GM18858 (cell line): ENCODE measurements at regions not wholly inside any gene's neighbourhood (a gene's known extent, or its start where the extent isn't known, plus 50 kb on each side); places are given as distances from the start of the nearest gene placed in this dataset.

Experiments
- ATAC-seq: cut with Tn5 transposase; IDR thresholded peaks from one replicate; pipeline ENCODE4 v1.9.1; 2021; ENCODE audit not compliant: unreplicated experiment

- no peak for ATAC-seq
Observed at GRCh38 chr6:8219352-8219943, 117.1 kb upstream of the EEF1E1 start.

- ATAC-seq: no peak
Observed at GRCh38 chr6:8218861-8219260, 116.5 kb upstream of the EEF1E1 start.

- ATAC-seq: no peak
Observed at GRCh38 chr6:8215631-8216030, 113.3 kb upstream of the EEF1E1 start.

- no peak for ATAC-seq
Observed at GRCh38 chr6:8213995-8214394, 111.6 kb upstream of the EEF1E1 start.

- no peak for ATAC-seq
Observed at GRCh38 chr6:8212720-8213434, 110.5 kb upstream of the EEF1E1 start.

- no peak for ATAC-seq
Observed at GRCh38 chr6:8207869-8208191, 105.5 kb upstream of the EEF1E1 start.

- ATAC-seq: no peak
Observed at GRCh38 chr6:8207191-8207868, 105.0 kb upstream of the EEF1E1 start.

GRCh38 chr6:8203337-8203736 is 101.0 kb upstream of the EEF1E1 start:
- ATAC-seq: no peak

GRCh38 chr6:8201679-8202078 is 99.3 kb upstream of the EEF1E1 start:
- ATAC-seq: no peak

GRCh38 chr6:8200255-8200654 is 97.9 kb upstream of the EEF1E1 start:
- ATAC-seq: no peak

- no peak for ATAC-seq
Observed at GRCh38 chr6:8195714-8196102, 93.4 kb upstream of the EEF1E1 start.

GRCh38 chr6:8195040-8195713 is 92.8 kb upstream of the EEF1E1 start:
- no peak for ATAC-seq

- ATAC-seq: no peak
Observed at GRCh38 chr6:8194490-8194889, 92.1 kb upstream of the EEF1E1 start.

GRCh38 chr6:8193541-8193940 is 91.2 kb upstream of the EEF1E1 start:
- no peak for ATAC-seq

GRCh38 chr6:8192597-8192996 is 90.2 kb upstream of the EEF1E1 start:
- no peak for ATAC-seq

- no peak for ATAC-seq
Observed at GRCh38 chr6:8192067-8192466, 89.7 kb upstream of the EEF1E1 start.

GRCh38 chr6:8191629-8192028 is 89.3 kb upstream of the EEF1E1 start:
- no peak for ATAC-seq

- ATAC-seq: no peak
Observed at GRCh38 chr6:8187209-8187608, 84.9 kb upstream of the EEF1E1 start.

- no peak for ATAC-seq
Observed at GRCh38 chr6:8182902-8183665, 80.7 kb upstream of the EEF1E1 start.

- no peak for ATAC-seq
Observed at GRCh38 chr6:8181951-8182845, 79.8 kb upstream of the EEF1E1 start.
